GM12878 (cell line): ENCODE measurements at regions not wholly inside any gene's neighbourhood (a gene's known extent, or its start where the extent isn't known, plus 50 kb on each side); places are given as distances from the start of the nearest gene placed in this dataset.

ENCODE experiments used
- MEF2B ChIP-seq: fragments of 450-650 bp; IDR thresholded peaks from 2 replicates; pipeline ENCODE4 v1.6.1; 2018; ENCODE audit warnings: mild to moderate bottlenecking, moderate library complexity; ENCODE audit not compliant: partially characterized antibody, poor library complexity, severe bottlenecking
- MYC ChIP-seq: IDR thresholded peaks from 2 replicates; pipeline ENCODE4 v1.6.1; 2011; ENCODE audit warnings: mild to moderate bottlenecking, low read length, moderate library complexity, inconsistent platforms; ENCODE audit not compliant: insufficient read depth, insufficient replicate concordance, insufficient read length, severe bottlenecking
- NRF1 ChIP-seq: conservative IDR thresholded peaks from 2 replicates; pipeline ENCODE4 v1.6.1; 2011; ENCODE audit warnings: mild to moderate bottlenecking, low read depth, low read length, improper control_type of control experiment
- PBX3 ChIP-seq: IDR thresholded peaks from 2 replicates; pipeline ENCODE4 v1.6.1; 2011; ENCODE audit warnings: mild to moderate bottlenecking, low read depth, low read length, moderate library complexity; ENCODE audit not compliant: insufficient replicate concordance
- TF ChIP-seq, protein P1 (sequence below): fragments of 450-650 bp; IDR thresholded peaks from 2 replicates; pipeline ENCODE4 v1.6.1; 2017; ENCODE audit warnings: mild to moderate bottlenecking, moderate library complexity
- TF ChIP-seq, protein P2 (sequence below): fragments of 450-650 bp; formaldehyde crosslinking; IDR thresholded peaks from 2 replicates; pipeline ENCODE4 v1.4.0; 2020; ENCODE audit warnings: mild to moderate bottlenecking, moderate library complexity
- TF ChIP-seq, protein P3 (sequence below): fragments of 150-350 bp; IDR thresholded peaks from 2 replicates; pipeline ENCODE4 v1.6.1; 2014; ENCODE audit warnings: mild to moderate bottlenecking, low read depth, low read length
- TF ChIP-seq, protein P4 (sequence below): fragments of 450-650 bp; IDR thresholded peaks from 2 replicates; pipeline ENCODE4 v1.6.1; 2017; ENCODE audit warnings: mild to moderate bottlenecking, moderate library complexity

- TF ChIP-seq, protein P1, sequence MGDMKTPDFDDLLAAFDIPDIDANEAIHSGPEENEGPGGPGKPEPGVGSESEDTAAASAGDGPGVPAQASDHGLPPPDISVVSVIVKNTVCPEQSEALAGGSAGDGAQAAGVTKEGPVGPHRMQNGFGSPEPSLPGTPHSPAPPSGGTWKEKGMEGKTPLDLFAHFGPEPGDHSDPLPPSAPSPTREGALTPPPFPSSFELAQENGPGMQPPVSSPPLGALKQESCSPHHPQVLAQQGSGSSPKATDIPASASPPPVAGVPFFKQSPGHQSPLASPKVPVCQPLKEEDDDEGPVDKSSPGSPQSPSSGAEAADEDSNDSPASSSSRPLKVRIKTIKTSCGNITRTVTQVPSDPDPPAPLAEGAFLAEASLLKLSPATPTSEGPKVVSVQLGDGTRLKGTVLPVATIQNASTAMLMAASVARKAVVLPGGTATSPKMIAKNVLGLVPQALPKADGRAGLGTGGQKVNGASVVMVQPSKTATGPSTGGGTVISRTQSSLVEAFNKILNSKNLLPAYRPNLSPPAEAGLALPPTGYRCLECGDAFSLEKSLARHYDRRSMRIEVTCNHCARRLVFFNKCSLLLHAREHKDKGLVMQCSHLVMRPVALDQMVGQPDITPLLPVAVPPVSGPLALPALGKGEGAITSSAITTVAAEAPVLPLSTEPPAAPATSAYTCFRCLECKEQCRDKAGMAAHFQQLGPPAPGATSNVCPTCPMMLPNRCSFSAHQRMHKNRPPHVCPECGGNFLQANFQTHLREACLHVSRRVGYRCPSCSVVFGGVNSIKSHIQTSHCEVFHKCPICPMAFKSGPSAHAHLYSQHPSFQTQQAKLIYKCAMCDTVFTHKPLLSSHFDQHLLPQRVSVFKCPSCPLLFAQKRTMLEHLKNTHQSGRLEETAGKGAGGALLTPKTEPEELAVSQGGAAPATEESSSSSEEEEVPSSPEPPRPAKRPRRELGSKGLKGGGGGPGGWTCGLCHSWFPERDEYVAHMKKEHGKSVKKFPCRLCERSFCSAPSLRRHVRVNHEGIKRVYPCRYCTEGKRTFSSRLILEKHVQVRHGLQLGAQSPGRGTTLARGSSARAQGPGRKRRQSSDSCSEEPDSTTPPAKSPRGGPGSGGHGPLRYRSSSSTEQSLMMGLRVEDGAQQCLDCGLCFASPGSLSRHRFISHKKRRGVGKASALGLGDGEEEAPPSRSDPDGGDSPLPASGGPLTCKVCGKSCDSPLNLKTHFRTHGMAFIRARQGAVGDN = no peak
- TF ChIP-seq, protein P2, sequence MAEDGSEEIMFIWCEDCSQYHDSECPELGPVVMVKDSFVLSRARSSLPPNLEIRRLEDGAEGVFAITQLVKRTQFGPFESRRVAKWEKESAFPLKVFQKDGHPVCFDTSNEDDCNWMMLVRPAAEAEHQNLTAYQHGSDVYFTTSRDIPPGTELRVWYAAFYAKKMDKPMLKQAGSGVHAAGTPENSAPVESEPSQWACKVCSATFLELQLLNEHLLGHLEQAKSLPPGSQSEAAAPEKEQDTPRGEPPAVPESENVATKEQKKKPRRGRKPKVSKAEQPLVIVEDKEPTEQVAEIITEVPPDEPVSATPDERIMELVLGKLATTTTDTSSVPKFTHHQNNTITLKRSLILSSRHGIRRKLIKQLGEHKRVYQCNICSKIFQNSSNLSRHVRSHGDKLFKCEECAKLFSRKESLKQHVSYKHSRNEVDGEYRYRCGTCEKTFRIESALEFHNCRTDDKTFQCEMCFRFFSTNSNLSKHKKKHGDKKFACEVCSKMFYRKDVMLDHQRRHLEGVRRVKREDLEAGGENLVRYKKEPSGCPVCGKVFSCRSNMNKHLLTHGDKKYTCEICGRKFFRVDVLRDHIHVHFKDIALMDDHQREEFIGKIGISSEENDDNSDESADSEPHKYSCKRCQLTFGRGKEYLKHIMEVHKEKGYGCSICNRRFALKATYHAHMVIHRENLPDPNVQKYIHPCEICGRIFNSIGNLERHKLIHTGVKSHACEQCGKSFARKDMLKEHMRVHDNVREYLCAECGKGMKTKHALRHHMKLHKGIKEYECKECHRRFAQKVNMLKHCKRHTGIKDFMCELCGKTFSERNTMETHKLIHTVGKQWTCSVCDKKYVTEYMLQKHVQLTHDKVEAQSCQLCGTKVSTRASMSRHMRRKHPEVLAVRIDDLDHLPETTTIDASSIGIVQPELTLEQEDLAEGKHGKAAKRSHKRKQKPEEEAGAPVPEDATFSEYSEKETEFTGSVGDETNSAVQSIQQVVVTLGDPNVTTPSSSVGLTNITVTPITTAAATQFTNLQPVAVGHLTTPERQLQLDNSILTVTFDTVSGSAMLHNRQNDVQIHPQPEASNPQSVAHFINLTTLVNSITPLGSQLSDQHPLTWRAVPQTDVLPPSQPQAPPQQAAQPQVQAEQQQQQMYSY (CRISPR knock-in tag) = no peak
- TF ChIP-seq PBX3 = no peak
- TF ChIP-seq, protein P3, sequence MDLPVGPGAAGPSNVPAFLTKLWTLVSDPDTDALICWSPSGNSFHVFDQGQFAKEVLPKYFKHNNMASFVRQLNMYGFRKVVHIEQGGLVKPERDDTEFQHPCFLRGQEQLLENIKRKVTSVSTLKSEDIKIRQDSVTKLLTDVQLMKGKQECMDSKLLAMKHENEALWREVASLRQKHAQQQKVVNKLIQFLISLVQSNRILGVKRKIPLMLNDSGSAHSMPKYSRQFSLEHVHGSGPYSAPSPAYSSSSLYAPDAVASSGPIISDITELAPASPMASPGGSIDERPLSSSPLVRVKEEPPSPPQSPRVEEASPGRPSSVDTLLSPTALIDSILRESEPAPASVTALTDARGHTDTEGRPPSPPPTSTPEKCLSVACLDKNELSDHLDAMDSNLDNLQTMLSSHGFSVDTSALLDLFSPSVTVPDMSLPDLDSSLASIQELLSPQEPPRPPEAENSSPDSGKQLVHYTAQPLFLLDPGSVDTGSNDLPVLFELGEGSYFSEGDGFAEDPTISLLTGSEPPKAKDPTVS = no peak
- TF ChIP-seq MEF2B = no peak
- TF ChIP-seq NRF1 = no peak
- no peak for TF ChIP-seq MYC
- TF ChIP-seq, protein P4, sequence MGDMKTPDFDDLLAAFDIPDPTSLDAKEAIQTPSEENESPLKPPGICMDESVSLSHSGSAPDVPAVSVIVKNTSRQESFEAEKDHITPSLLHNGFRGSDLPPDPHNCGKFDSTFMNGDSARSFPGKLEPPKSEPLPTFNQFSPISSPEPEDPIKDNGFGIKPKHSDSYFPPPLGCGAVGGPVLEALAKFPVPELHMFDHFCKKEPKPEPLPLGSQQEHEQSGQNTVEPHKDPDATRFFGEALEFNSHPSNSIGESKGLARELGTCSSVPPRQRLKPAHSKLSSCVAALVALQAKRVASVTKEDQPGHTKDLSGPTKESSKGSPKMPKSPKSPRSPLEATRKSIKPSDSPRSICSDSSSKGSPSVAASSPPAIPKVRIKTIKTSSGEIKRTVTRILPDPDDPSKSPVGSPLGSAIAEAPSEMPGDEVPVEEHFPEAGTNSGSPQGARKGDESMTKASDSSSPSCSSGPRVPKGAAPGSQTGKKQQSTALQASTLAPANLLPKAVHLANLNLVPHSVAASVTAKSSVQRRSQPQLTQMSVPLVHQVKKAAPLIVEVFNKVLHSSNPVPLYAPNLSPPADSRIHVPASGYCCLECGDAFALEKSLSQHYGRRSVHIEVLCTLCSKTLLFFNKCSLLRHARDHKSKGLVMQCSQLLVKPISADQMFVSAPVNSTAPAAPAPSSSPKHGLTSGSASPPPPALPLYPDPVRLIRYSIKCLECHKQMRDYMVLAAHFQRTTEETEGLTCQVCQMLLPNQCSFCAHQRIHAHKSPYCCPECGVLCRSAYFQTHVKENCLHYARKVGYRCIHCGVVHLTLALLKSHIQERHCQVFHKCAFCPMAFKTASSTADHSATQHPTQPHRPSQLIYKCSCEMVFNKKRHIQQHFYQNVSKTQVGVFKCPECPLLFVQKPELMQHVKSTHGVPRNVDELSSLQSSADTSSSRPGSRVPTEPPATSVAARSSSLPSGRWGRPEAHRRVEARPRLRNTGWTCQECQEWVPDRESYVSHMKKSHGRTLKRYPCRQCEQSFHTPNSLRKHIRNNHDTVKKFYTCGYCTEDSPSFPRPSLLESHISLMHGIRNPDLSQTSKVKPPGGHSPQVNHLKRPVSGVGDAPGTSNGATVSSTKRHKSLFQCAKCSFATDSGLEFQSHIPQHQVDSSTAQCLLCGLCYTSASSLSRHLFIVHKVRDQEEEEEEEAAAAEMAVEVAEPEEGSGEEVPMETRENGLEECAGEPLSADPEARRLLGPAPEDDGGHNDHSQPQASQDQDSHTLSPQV = no peak
These were observed 111.7 kb downstream of the ABCC12 start (continued) for GRCh38 chr16:48044117-48044516.
